ENCODE measurements at regions not wholly inside any gene's neighbourhood (a gene's known extent, or its start where the extent isn't known, plus 50 kb on each side); places are given as distances from the start of the nearest gene placed in this dataset.

DNA sequence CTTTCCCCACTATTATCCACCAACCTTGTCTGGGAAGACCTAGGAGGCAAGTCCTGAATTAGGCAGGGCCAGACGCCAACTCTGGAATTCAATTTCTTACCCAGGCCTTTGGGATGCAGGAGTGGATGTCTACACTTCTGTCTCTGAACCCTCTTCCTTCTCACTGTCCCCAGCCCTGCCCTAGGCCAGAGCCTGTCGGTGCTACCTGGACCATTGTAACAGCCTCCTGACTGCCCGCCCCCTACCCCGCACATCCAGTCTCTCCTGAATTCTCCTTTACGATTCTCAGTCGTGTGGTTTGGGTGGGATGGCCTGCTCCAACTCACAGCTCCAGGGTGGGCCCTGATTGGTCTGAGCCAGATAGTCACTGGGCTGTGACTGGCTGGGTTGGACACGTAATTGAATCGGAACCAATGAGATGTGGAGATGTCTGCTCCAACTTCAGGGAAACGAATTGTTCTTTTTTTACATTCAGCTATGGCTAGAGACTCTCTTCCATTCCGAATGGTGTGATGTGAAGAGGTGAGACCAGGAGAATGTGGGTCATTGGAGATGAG, 304.6 kb downstream of the PTPRU start:
- H3K27ac Mint-ChIP-seq = no peak overlapping the region
- Histone ChIP-seq H3K9ac (no peak overlapping the region), H3K79me2 (ENCODE audit: low read depth) (no peaks in the 10 kb centered on the region), H3K4me1 (no peaks in the 10 kb centered on the region), H3K4me3 (no peak overlapping the region), H3F3A (ENCODE audit: low read depth) (no peaks in the 10 kb centered on the region), H2AFZ (replicated peaks) (no peak overlapping the region), H4K20me1 (ENCODE audit: low read depth) (no peaks in the 10 kb centered on the region), H3K27me3 (no peaks in the 10 kb centered on the region), H3K4me2 (no peak overlapping the region), H3K27ac (no peak overlapping the region), H3K36me3 (no peaks in the 10 kb centered on the region), H3K9me3 (ENCODE audit: low read depth) (no peaks in the 10 kb centered on the region)
- DNase-seq (ENCODE audit: low spot score) = no peak
- no peak overlapping the region for H3K4me3 Mint-ChIP-seq
- peaks cover 4% of the 10 kb centered on the region for H3K27me3 Mint-ChIP-seq (ENCODE audit: insufficient read depth, low read depth)
- H3K9me3 Mint-ChIP-seq = no peaks in the 10 kb centered on the region
- no peaks in the 10 kb centered on the region for H3K36me3 Mint-ChIP-seq
- TF ChIP-seq EZH2 (IDR thresholded peaks at IDR 0.05) (no peak), EZH2phosphoT487 (IDR thresholded peaks at IDR 0.05) (no peak), CTCF (IDR thresholded peaks at IDR 0.05) (no peak)
- H3K4me1 Mint-ChIP-seq = no peaks in the 10 kb centered on the region

GRCh38 chr1:29539971-29540370, 303.6 kb downstream of the PTPRU start:
- Histone ChIP-seq H3K27me3 (no peaks in the 10 kb centered on the region), H3K4me2 (no peak overlapping the region), H2AFZ (replicated peaks) (no peak overlapping the region), H3K79me2 (ENCODE audit: low read depth) (no peaks in the 10 kb centered on the region), H3K4me3 (no peak overlapping the region), H3K9me3 (ENCODE audit: low read depth) (no peaks in the 10 kb centered on the region), H3K4me1 (no peaks in the 10 kb centered on the region), H3K36me3 (no peaks in the 10 kb centered on the region), H3K27ac (no peak overlapping the region), H3K9ac (no peak overlapping the region), H4K20me1 (ENCODE audit: low read depth) (no peaks in the 10 kb centered on the region), H3F3A (ENCODE audit: low read depth) (no peaks in the 10 kb centered on the region)
- H3K27ac Mint-ChIP-seq = no peak overlapping the region
- TF ChIP-seq CTCF (IDR thresholded peaks at IDR 0.05) = no peak
- H3K36me3 Mint-ChIP-seq = no peaks in the 10 kb centered on the region
- H3K4me3 Mint-ChIP-seq = no peak overlapping the region
- peaks cover 4% of the 10 kb centered on the region for H3K27me3 Mint-ChIP-seq (ENCODE audit: insufficient read depth, low read depth)
- no peak for DNase-seq (ENCODE audit: low spot score)
- no peaks in the 10 kb centered on the region for H3K4me1 Mint-ChIP-seq
- H3K9me3 Mint-ChIP-seq = no peaks in the 10 kb centered on the region

DNA sequence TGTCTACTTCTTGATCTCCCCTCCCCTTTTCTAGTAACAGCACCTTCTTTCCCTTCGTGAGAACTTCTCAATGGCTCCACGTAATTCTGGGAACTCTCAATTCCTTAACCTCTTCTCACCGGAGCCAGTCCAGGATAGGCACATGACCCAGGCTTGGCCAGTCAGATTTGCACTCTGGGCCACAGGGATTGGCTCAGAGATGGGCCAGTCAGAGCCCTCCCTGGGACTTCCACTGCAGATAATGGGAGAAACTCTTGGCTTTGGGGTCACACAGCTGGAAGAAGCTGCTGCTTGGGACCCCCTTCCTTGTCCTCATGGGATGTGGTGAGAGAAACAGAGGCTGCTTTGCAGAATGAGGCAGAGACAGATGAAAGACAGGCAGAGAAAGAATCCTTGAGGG, 302.3 kb downstream of the PTPRU start:
- Histone ChIP-seq H3K79me2 (ENCODE audit: low read depth) (no peaks in the 10 kb centered on the region), H2AFZ (replicated peaks) (no peak overlapping the region), H3K4me2 (no peak overlapping the region), H4K20me1 (ENCODE audit: low read depth) (no peaks in the 10 kb centered on the region), H3K27me3 (no peaks in the 10 kb centered on the region), H3K4me1 (no peaks in the 10 kb centered on the region), H3K4me3 (no peak overlapping the region), H3K36me3 (no peaks in the 10 kb centered on the region), H3F3A (ENCODE audit: low read depth) (no peaks in the 10 kb centered on the region), H3K9ac (no peak overlapping the region), H3K27ac (no peak overlapping the region), H3K9me3 (ENCODE audit: low read depth) (no peaks in the 10 kb centered on the region)
- no peak for DNase-seq (ENCODE audit: low spot score)
- no peak overlapping the region for H3K27ac Mint-ChIP-seq
- no peaks in the 10 kb centered on the region for H3K36me3 Mint-ChIP-seq
- H3K4me1 Mint-ChIP-seq = no peaks in the 10 kb centered on the region
- no peak overlapping the region for H3K4me3 Mint-ChIP-seq
- TF ChIP-seq EZH2phosphoT487 (IDR thresholded peaks at IDR 0.05) (no peak), CTCF (IDR thresholded peaks at IDR 0.05) (no peak), EZH2 (IDR thresholded peaks at IDR 0.05) (no peak)
- H3K9me3 Mint-ChIP-seq = no peaks in the 10 kb centered on the region
- peaks cover 4% of the 10 kb centered on the region for H3K27me3 Mint-ChIP-seq (ENCODE audit: insufficient read depth, low read depth)

Data from neural progenitor cell (in vitro differentiated cells).